H9 (cell line): ENCODE measurements at regions not wholly inside any gene's neighbourhood (a gene's known extent, or its start where the extent isn't known, plus 50 kb on each side); places are given as distances from the start of the nearest gene placed in this dataset.

Experiments used
- DNase-seq: peaks from one replicate; pipeline ENCODE4 v3.0.0-alpha.2; 2017
- H2AFZ ChIP-seq: one replicate; pipeline ENCODE4 v1.6.1; 2013; ENCODE audit warnings: mild to moderate bottlenecking, low read length, control low read depth, moderate library complexity
- H2AK5ac ChIP-seq: 2 replicates; pipeline ENCODE4 v1.6.1; 2013; ENCODE audit warnings: low read length, control low read depth, mixed read lengths; ENCODE audit not compliant: insufficient read length
- H2BK120ac ChIP-seq: one replicate; pipeline ENCODE4 v1.6.1; 2013; ENCODE audit warnings: low read depth, mild to moderate bottlenecking, low read length, control low read depth, inconsistent platforms; ENCODE audit not compliant: poor library complexity, severe bottlenecking
- H2BK12ac ChIP-seq: 2 replicates; pipeline ENCODE4 v1.6.1; 2013; ENCODE audit warnings: low read length, control low read depth, mixed read lengths, low read depth; ENCODE audit not compliant: insufficient read length
- H2BK15ac ChIP-seq: 2 replicates; pipeline ENCODE4 v1.6.1; 2013; ENCODE audit warnings: low read depth, low read length, control low read depth
- H2BK20ac ChIP-seq: one replicate; pipeline ENCODE4 v1.6.1; 2013; ENCODE audit warnings: low read depth, mild to moderate bottlenecking, low read length, control low read depth, inconsistent platforms; ENCODE audit not compliant: poor library complexity, severe bottlenecking
- H2BK5ac ChIP-seq: 2 replicates; pipeline ENCODE4 v1.6.1; 2013; ENCODE audit warnings: low read length, control low read depth, mixed read lengths; ENCODE audit not compliant: insufficient read length
- H3K14ac ChIP-seq: 2 replicates; pipeline ENCODE4 v1.6.1; 2013; ENCODE audit warnings: low read length, control low read depth; ENCODE audit not compliant: insufficient read depth
- H3K18ac ChIP-seq: 2 replicates; pipeline ENCODE4 v1.6.1; 2013; ENCODE audit warnings: low read depth, mild to moderate bottlenecking, mixed read lengths, low read length, control low read depth; ENCODE audit not compliant: insufficient read length
- H3K23ac ChIP-seq: 2 replicates; pipeline ENCODE4 v1.6.1; 2013; ENCODE audit warnings: low read length, control low read depth, mixed read lengths, low read depth; ENCODE audit not compliant: insufficient read length
- H3K23me2 ChIP-seq: 2 replicates; pipeline ENCODE4 v1.6.1; 2013; ENCODE audit warnings: low read depth, mild to moderate bottlenecking, mixed read lengths, low read length, control low read depth; ENCODE audit not compliant: insufficient read length, poor library complexity, severe bottlenecking
- H3K27ac ChIP-seq: 2 replicates; pipeline ENCODE4 v1.5.1; 2013; ENCODE audit warnings: low read length, control low read depth, mixed read lengths, low read depth; ENCODE audit not compliant: insufficient read length
- H3K27me3 ChIP-seq: 2 replicates; pipeline ENCODE4 v1.6.1; 2013; ENCODE audit warnings: low read length, control low read depth, inconsistent platforms; ENCODE audit not compliant: insufficient read depth
- H3K4ac ChIP-seq: 2 replicates; pipeline ENCODE4 v1.6.1; 2013; ENCODE audit warnings: low read depth, mild to moderate bottlenecking, control low read depth, inconsistent platforms, low read length, moderate library complexity
- H3K4me1 ChIP-seq: 2 replicates; pipeline ENCODE4 v1.6.1; 2013; ENCODE audit warnings: low read length, control low read depth, inconsistent platforms; ENCODE audit not compliant: insufficient read depth
- H3K4me2 ChIP-seq: 2 replicates; pipeline ENCODE4 v1.6.1; 2013; ENCODE audit warnings: low read length, control low read depth, mixed read lengths; ENCODE audit not compliant: insufficient read length, insufficient read depth
- H3K56ac ChIP-seq: 2 replicates; pipeline ENCODE4 v1.6.1; 2013; ENCODE audit warnings: low read depth, mild to moderate bottlenecking, mixed read lengths, low read length, control low read depth; ENCODE audit not compliant: insufficient read length
- H3K79me1 ChIP-seq: 2 replicates; pipeline ENCODE4 v1.6.1; 2013; ENCODE audit warnings: low read depth, mild to moderate bottlenecking, moderate library complexity, low read length, control low read depth, inconsistent platforms; ENCODE audit not compliant: insufficient read depth, poor library complexity, severe bottlenecking
- H3K79me2 ChIP-seq: 2 replicates; pipeline ENCODE4 v1.6.1; 2013; ENCODE audit warnings: low read length, control low read depth, inconsistent platforms; ENCODE audit not compliant: insufficient read depth
- H3K9ac ChIP-seq: 2 replicates; pipeline ENCODE4 v1.6.1; 2013; ENCODE audit warnings: low read length, control low read depth, mixed read lengths; ENCODE audit not compliant: insufficient read length; ENCODE audit errors: extremely low read depth
- H3K9me3 ChIP-seq: one replicate; pipeline ENCODE4 v1.6.1; 2013; ENCODE audit warnings: low read depth, low read length, inconsistent platforms; ENCODE audit not compliant: control insufficient read depth
- H3T11ph ChIP-seq: one replicate; pipeline ENCODE4 v1.6.1; 2013; ENCODE audit warnings: mild to moderate bottlenecking, low read length, control low read depth, inconsistent platforms
- H4K20me1 ChIP-seq: one replicate; pipeline ENCODE4 v1.6.1; 2013; ENCODE audit not compliant: control insufficient read depth, insufficient read length, insufficient read depth
- H4K5ac ChIP-seq: 2 replicates; pipeline ENCODE4 v1.6.1; 2013; ENCODE audit warnings: low read depth, mild to moderate bottlenecking, mixed read lengths, low read length, control low read depth; ENCODE audit not compliant: insufficient read length
- H4K8ac ChIP-seq: replicated peaks from 2 replicates; pipeline ENCODE4 v1.6.1; 2013; ENCODE audit warnings: low read length, control low read depth, mixed read lengths, low read depth; ENCODE audit not compliant: insufficient read length
- H4K91ac ChIP-seq: 2 replicates; pipeline ENCODE4 v1.6.1; 2013; ENCODE audit warnings: low read depth, mild to moderate bottlenecking, moderate library complexity, mixed read lengths, low read length, control low read depth; ENCODE audit not compliant: insufficient read length
- H3K27ac Mint-ChIP-seq, 3 experiments: 2 replicates in 2 of 3; 3 replicates in 1 of 3; pipeline ENCODE4 v1.8.0; 2020 to 2021; ENCODE audit warnings: mixed read lengths in 3 of 3, mild to moderate bottlenecking in 1 of 3, moderate library complexity in 1 of 3
- H3K27me3 Mint-ChIP-seq: 2 replicates; pipeline ENCODE4 v1.8.0; 2021; ENCODE audit warnings: low read depth, mild to moderate bottlenecking, moderate library complexity, mixed read lengths
- H3K36me3 Mint-ChIP-seq, 3 experiments: 2 replicates in 2 of 3; 3 replicates in 1 of 3; pipeline ENCODE4 v1.8.0; 2020 to 2021; ENCODE audit warnings: low read depth in 3 of 3, mixed read lengths in 3 of 3; ENCODE audit not compliant: insufficient read depth in 1 of 3
- H3K4me1 Mint-ChIP-seq, 2 experiments: 2 replicates each; pipeline ENCODE4 v1.8.0; 2020; ENCODE audit warnings: mixed read lengths in 2 of 2
- H3K4me3 Mint-ChIP-seq, 2 experiments: 2 replicates in 1 of 2; 3 replicates in 1 of 2; pipeline ENCODE4 v1.8.0; 2020 to 2021; ENCODE audit warnings: mild to moderate bottlenecking in 2 of 2, mixed read lengths in 2 of 2, moderate library complexity in 1 of 2
- H3K9me3 Mint-ChIP-seq, 2 experiments: 2 replicates in 1 of 2; 3 replicates in 1 of 2; pipeline ENCODE4 v1.8.0; 2020; ENCODE audit warnings: mild to moderate bottlenecking in 2 of 2, mixed read lengths in 2 of 2, moderate library complexity in 1 of 2
- CTCF ChIP-seq: fragments of 200-600 bp; sonication (generic); conservative IDR thresholded peaks from 3 replicates; pipeline ENCODE4 v1.8.0; 2021; ENCODE audit warnings: antibody characterized with exemption, mild to moderate bottlenecking
- WGBS: extraction: QIAGEN DNeasy Blood & Tissue Kit; methylation state at CpG from one replicate; pipeline ENCODE4 v1.1.7; 2013; ENCODE audit warnings: missing lambda C conversion rate, low lambda C conversion rate, mixed read lengths; ENCODE audit not compliant: insufficient read length; ENCODE audit errors: extremely low coverage; 5-methylcytosine and 5-hydroxymethylcytosine counted together

- Histone ChIP-seq H3K56ac (no peak overlapping the region), H2BK5ac (no peak overlapping the region), H2BK12ac (no peak overlapping the region), H4K20me1 (no peaks in the 10 kb centered on the region), H3K14ac (no peak overlapping the region), H3K18ac (no peak overlapping the region), H3K79me1 (no peaks in the 10 kb centered on the region), H3K4ac (no peak overlapping the region), H3K23ac (no peak overlapping the region), H2BK20ac (no peak overlapping the region), H3K79me2 (no peaks in the 10 kb centered on the region), H4K8ac (no peak overlapping the region), H3T11ph (no peak overlapping the region), H2BK120ac (no peak overlapping the region), H3K9ac (no peak overlapping the region), H3K4me2 (no peak overlapping the region), H4K5ac (no peak overlapping the region), H3K4me1 (no peaks in the 10 kb centered on the region), H3K27ac (no peak overlapping the region), H4K91ac (no peak overlapping the region), H3K9me3 (no peaks in the 10 kb centered on the region), H2AK5ac (no peak overlapping the region), H2AFZ (no peak overlapping the region), H3K23me2 (no peaks in the 10 kb centered on the region), H2BK15ac (no peak overlapping the region), H3K27me3 (no peaks in the 10 kb centered on the region)
- peaks cover 0 to 3% (median 0%) of the 10 kb centered on the region in 3 experiments; a peak in 3 of 7 replicates for H3K36me3 Mint-ChIP-seq
- H3K4me3 Mint-ChIP-seq, result no peak overlapping the region
- H3K27me3 Mint-ChIP-seq, result peaks cover under 1% of the 10 kb centered on the region; the same call in 1 of the 2 replicates
- no peak overlapping the region for H3K27ac Mint-ChIP-seq
- no CpG with 5 or more reads among the region's 3 CpGs for WGBS
- DNase-seq, result no peak
- no peaks in the 10 kb centered on the region for H3K4me1 Mint-ChIP-seq
- H3K9me3 Mint-ChIP-seq, result peaks cover 5 to 8% of the 10 kb centered on the region in 2 experiments; a peak in 4 of 5 replicates
- no peak for TF ChIP-seq CTCF
Observed at GRCh38 chr3:159660326-159660725, 328.3 kb upstream of the IL12A start.
